NCI-H1694 (cell line): ENCODE measurements at regions not wholly inside any gene's neighbourhood (a gene's known extent, or its start where the extent isn't known, plus 50 kb on each side); places are given as distances from the start of the nearest gene placed in this dataset.

Source experiments
- DNase-seq: peaks from one replicate; lab custom pipeline; 2025; lab: John Stamatoyannopoulos, UW

DNA sequence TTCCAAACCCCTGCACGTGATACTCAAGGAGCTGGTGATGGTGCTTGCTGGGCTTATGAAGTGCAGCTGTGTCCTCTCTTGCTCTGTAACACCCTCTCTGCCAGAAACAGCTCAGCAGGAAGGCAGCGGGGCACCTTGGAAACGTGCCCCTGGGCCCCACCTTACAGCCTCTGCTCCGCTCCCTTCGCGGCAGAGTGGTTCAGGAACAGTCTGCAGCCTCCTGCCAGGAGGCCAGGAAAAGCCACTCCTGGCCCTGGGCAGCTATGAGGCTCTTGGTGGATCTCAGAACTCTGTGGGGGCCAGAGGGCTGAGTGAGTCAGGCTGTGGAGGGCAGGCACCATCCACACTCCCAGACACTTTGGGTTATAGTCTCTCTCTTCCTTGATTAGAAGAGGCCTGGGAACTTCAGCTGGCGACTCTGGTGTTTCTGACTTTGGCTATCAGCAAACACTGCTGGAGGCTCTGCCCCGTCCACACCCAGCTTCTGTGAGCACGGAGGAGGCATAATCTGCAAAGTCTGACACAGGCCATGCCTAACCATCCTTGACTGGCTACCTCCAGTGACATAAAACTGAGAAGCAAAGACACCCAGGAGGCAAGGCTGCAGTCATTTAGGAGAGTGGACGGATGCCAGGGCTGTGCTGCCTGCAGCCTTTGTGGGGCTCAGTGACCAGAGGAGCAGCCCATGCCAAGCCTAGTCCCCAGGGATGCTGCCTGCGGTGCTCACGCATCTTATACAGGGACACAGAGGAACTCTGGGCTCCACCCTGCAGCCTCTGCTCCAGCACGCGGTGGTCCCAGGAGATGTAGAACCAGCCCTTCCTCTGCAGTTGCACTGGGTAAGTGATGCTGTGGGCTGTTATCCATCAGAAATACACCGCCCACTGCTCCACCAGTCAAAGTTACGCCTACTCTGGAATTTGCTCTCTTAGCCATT is 65.3 kb downstream of the METRNL start:
- no peak for DNase-seq

- DNase-seq, result no peak
These were observed 65.9 kb downstream of the METRNL start for GRCh38 chr17:83145358-83145738.

- DNase-seq, result no peak
These were observed 66.4 kb downstream of the METRNL start for GRCh38 chr17:83145831-83146230.

DNA sequence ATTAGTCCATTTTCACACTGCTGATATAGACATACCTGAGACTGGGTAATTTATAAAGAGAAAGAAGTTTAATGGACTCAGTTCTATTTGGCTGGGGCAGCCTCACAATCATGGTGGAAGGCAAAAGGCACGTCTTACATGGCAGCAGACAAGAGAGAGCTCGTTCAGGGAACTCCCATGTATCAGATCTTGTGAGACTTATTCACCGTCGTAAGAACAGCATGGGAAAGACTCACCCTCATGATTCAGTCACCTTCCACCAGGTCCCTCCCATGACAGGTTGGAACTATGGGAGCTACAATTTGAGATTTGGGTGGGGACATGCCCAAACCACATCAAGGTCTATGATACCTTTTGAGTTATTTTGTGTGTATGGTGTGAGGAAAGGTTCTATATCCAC is 66.9 kb downstream of the METRNL start:
- no peak for DNase-seq

DNA sequence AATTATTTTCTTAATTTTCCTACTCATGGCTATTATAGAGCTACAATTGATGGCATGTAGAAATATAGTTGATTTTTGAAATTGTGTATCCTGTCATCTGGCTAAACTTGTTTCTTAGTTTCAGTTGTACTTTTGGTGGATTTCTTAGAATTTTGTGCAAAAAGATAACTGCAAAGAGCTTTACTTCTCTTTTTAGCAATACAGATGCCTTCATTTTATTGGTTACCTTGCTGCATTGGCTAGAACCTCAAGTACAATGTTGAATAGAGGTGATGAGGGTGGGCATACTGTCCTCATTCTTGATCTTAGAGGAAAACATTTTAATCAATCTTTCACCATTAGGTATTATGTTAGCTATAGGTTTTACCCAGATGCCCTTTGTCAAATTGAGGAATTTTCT is 67.9 kb downstream of the METRNL start:
- DNase-seq, result no peak

GRCh38 chr17:83148317-83149028 is 69.1 kb downstream of the METRNL start:
- DNase-seq, result no peak

- no peak for DNase-seq
These were observed 69.8 kb downstream of the METRNL start for GRCh38 chr17:83149029-83149725.

GRCh38 chr17:83149761-83150251 is 70.4 kb downstream of the METRNL start:
- DNase-seq, result no peak

DNA sequence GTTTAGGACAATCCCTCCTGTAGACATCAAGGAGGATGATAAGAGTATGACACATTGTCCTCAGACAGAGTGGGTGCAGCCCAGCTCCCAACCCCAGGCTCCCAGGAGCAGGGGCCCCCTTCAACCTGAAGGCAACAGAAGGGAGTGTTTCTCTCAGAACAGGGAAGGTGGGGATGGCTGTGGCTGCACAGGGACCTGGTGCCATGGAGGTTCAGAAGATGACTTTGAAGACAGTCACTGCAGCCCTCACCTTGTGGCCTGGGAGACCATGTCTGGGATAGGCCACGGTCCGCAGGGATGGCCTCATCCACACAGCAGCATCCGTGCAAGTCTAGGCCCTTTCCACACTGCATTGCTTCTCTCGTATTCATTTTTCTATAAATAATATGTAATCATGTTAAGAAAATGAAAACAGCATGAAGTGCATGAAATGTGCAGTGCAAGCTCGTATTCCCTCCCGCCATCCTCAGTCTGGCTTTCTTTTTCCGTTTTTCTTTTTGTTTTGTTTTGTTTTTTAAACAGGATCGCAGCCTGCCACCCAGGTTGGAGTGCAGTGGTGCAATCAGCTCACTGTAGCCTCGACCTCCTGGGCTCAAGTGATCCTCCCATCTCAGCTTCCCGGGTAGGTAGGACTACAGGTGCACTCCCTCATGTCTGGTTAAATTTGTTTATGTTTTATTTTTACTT is 71.1 kb downstream of the METRNL start:
- DNase-seq, result no peak

- no peak for DNase-seq
These were observed 71.6 kb downstream of the METRNL start for GRCh38 chr17:83151056-83151441.

- no peak for DNase-seq
These were observed 72.2 kb downstream of the METRNL start for GRCh38 chr17:83151442-83152226.

DNA sequence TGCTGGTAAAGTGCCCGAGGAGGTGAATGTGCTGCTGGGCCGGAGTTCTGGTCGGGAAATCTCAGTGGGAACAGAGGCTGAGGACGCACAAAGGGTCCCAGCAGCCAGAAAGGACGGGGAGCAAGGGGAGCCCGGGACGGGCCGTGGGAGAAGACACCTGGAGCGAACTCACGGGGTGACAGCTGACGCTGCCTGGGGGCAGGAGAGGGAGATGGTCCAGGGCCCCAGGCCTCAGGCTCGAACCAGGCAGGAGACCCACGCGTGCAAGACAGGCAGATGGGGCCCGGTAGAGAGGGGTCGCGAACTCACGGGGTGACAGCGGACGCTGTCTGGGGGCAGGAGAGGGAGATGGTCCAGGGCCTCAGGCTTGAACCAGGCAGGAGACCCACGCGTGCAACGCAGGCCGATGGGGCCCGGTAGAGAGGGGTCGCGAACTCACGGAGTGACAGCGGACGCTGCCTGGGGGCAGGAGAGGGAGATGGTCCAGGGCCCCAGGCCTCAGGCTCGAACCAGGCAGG is 72.9 kb downstream of the METRNL start:
- no peak for DNase-seq

- DNase-seq, result no peak
These were observed 73.6 kb downstream of the METRNL start for GRCh38 chr17:83152745-83153611.

- no peak for DNase-seq
These were observed 74.4 kb downstream of the METRNL start for GRCh38 chr17:83153681-83154310.

DNA sequence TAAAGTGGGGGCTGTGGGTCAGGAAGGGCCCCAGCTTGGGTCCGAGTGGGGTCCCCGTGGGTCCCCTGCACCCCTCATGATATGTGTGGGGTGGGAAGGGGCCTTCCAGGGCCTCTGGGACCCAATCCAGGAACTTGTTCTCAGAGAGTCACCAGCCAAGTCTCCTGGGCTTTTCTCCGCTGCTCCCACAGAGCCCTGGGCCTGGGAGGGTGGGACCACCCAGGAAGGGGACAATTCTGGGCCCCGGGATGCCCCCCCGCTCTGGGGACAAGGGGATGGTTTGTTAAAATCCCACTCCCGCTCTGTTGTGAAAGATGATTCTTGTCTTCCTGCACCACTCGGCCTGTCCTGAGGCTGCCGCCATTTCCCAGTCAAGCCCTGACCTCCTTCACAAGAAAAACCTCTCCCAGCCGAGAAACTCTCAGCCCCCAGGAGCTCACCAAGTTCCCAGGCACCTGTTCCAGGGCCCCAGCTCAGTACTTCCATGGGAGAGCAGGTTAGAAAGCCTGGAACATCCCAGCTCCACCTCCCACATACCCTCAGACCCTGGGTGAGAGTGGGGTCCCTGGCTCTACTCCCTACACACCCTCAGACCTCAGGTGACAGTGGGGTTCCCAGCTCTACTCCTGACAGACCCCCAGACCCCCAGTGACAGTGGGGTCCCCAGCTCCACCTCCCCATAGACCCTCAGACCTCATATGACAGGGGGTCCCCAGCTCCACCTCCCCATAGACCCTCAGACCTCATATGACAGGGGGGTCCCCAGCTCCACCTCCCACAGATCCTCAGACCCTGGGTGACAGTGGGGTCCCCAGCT is 75.1 kb downstream of the METRNL start:
- no peak for DNase-seq

GRCh38 chr17:83155128-83156121 is 76.0 kb downstream of the METRNL start:
- no peak for DNase-seq

GRCh38 chr17:83156408-83156807 is 77.0 kb downstream of the METRNL start:
- no peak for DNase-seq
